MM.1S (cell line): ENCODE measurements at regions not wholly inside any gene's neighbourhood (a gene's known extent, or its start where the extent isn't known, plus 50 kb on each side); places are given as distances from the start of the nearest gene placed in this dataset.
"Not testable (repeated sequence)": the region's sequence is repeated elsewhere in the genome, so short reads cannot be mapped to it uniquely, and the experiment has no call there.

Source experiments
- DNase-seq: peaks from one replicate; pipeline ENCODE4 v3.0.0-alpha.2; 2015
- H2AFZ ChIP-seq: fragments of 300-600 bp; sonication (generic); 2 replicates; pipeline ENCODE4 v1.6.0; 2016; ENCODE audit warnings: antibody characterized with exemption, low read length
- H3F3A ChIP-seq: fragments of 300-600 bp; sonication (generic); 2 replicates; pipeline ENCODE4 v1.6.1; 2016; ENCODE audit warnings: mild to moderate bottlenecking, antibody characterized with exemption, low read length, moderate library complexity, mixed read lengths; ENCODE audit not compliant: insufficient read depth
- H3K27ac ChIP-seq: fragments of 300-600 bp; sonication (generic); 2 replicates; pipeline ENCODE4 v1.5.1; 2016; ENCODE audit warnings: mild to moderate bottlenecking, low read length
- H3K27me3 ChIP-seq: fragments of 300-600 bp; sonication (generic); replicated peaks from 2 replicates; pipeline ENCODE4 v1.6.0; 2016; ENCODE audit warnings: low read length; ENCODE audit not compliant: insufficient read depth
- H3K36me3 ChIP-seq: fragments of 300-600 bp; sonication (generic); replicated peaks from 2 replicates; pipeline ENCODE4 v1.6.1; 2016; ENCODE audit warnings: mild to moderate bottlenecking, low read length, mixed read lengths; ENCODE audit not compliant: insufficient read depth
- H3K4me1 ChIP-seq: fragments of 300-600 bp; sonication (generic); 2 replicates; pipeline ENCODE4 v1.6.1; 2016; ENCODE audit warnings: low read length, mixed read lengths
- H3K4me2 ChIP-seq: fragments of 300-600 bp; sonication (generic); 2 replicates; pipeline ENCODE4 v1.6.0; 2016; ENCODE audit warnings: low read depth, low read length
- H3K4me3 ChIP-seq: fragments of 300-600 bp; sonication (generic); 2 replicates; pipeline ENCODE4 v1.5.1; 2016; ENCODE audit warnings: low read length, mixed read lengths
- H3K79me2 ChIP-seq: fragments of 300-600 bp; sonication (generic); 2 replicates; pipeline ENCODE4 v1.6.1; 2016; ENCODE audit warnings: mixed run types, low read length, mixed read lengths
- H3K9ac ChIP-seq: fragments of 300-600 bp; sonication (generic); 2 replicates; pipeline ENCODE4 v1.6.1; 2016; ENCODE audit warnings: low read length, mixed read lengths
- H3K9me2 ChIP-seq: fragments of 300-600 bp; sonication (generic); replicated peaks from 2 replicates; pipeline ENCODE4 v1.6.1; 2016; ENCODE audit warnings: mild to moderate bottlenecking, low read length, mixed read lengths; ENCODE audit not compliant: insufficient read depth
- H3K9me3 ChIP-seq: fragments of 300-600 bp; sonication (generic); replicated peaks from 2 replicates; pipeline ENCODE4 v1.6.1; 2016; ENCODE audit warnings: mild to moderate bottlenecking, low read length, mixed read lengths; ENCODE audit not compliant: insufficient read depth
- H4K20me1 ChIP-seq: fragments of 300-600 bp; sonication (generic); 2 replicates; pipeline ENCODE4 v1.6.1; 2016; ENCODE audit warnings: mild to moderate bottlenecking, low read length, moderate library complexity, mixed read lengths; ENCODE audit not compliant: insufficient read depth
- CTCF ChIP-seq: fragments of 300-600 bp; sonication (generic); IDR thresholded peaks from 2 replicates; pipeline ENCODE4 v1.5.1; 2016; ENCODE audit warnings: antibody characterized with exemption, low read length, mixed read lengths
- EZH2 ChIP-seq: fragments of 300-600 bp; sonication (generic); optimal IDR thresholded peaks from 2 replicates; pipeline ENCODE3; 2017; ENCODE audit warnings: low read depth, mild to moderate bottlenecking, antibody characterized with exemption, low read length, mixed read lengths
- EZH2phosphoT487 ChIP-seq: fragments of 300-600 bp; sonication (generic); IDR thresholded peaks from 2 replicates; pipeline ENCODE4 v1.6.1; 2018; ENCODE audit warnings: antibody characterized with exemption, low read length

GRCh38 chr14:25349269-25349668 is 299.3 kb upstream of the STXBP6 start:
- DNase-seq = no peak
- Histone ChIP-seq H3K79me2 (no peaks in the 10 kb centered on the region), H3K27ac (no peak overlapping the region), H3F3A (no peaks in the 10 kb centered on the region), H4K20me1 (no peaks in the 10 kb centered on the region), H3K9ac (no peak overlapping the region), H3K9me3 (no peaks in the 10 kb centered on the region), H3K9me2 (no peaks in the 10 kb centered on the region), H3K4me3 (no peak overlapping the region), H2AFZ (no peak overlapping the region), H3K4me2 (no peak overlapping the region), H3K4me1 (no peaks in the 10 kb centered on the region), H3K27me3 (no peaks in the 10 kb centered on the region), H3K36me3 (no peaks in the 10 kb centered on the region)
- TF ChIP-seq CTCF (no peak), EZH2 (no peak), EZH2phosphoT487 (no peak)

- Histone ChIP-seq H3K4me3 (no peak overlapping the region), H3K9ac (no peak overlapping the region), H3K36me3 (no peaks in the 10 kb centered on the region), H3K27ac (no peak overlapping the region), H4K20me1 (no peaks in the 10 kb centered on the region), H3K9me2 (no peaks in the 10 kb centered on the region), H3K27me3 (no peaks in the 10 kb centered on the region), H3F3A (no peaks in the 10 kb centered on the region), H2AFZ (no peak overlapping the region), H3K9me3 (no peaks in the 10 kb centered on the region), H3K79me2 (no peaks in the 10 kb centered on the region), H3K4me1 (no peaks in the 10 kb centered on the region), H3K4me2 (no peak overlapping the region)
- DNase-seq = no peak
- no peak for TF ChIP-seq EZH2phosphoT487
- no peak for TF ChIP-seq EZH2
- TF ChIP-seq CTCF = no peak
These were observed 290.9 kb upstream of the STXBP6 start for GRCh38 chr14:25340882-25341281.

DNA sequence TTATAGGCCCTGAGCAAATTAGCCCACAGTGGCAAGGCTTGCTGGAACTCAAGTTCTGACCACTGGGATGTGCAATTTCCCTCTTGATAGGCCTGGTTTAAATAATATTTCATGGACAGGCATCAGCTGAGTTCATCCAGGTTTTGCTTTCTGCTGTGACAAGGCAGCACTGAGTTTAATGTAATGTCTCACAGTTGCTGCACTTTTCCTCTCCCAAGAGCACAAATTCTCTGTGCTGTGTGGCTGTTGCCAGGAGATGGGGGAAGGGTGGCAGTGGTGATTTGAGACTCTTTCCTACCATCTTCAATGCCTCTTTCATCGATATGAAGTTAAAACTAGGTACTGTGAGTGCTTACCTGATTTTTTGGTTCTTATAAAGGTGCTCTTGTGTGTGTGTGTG is 272.8 kb upstream of the STXBP6 start:
- Histone ChIP-seq H3K4me3 (no peak overlapping the region), H2AFZ (no peak overlapping the region), H4K20me1 (no peaks in the 10 kb centered on the region), H3F3A (no peaks in the 10 kb centered on the region), H3K27ac (no peak overlapping the region), H3K4me2 (no peak overlapping the region), H3K9me3 (no peaks in the 10 kb centered on the region), H3K79me2 (no peaks in the 10 kb centered on the region), H3K36me3 (no peaks in the 10 kb centered on the region), H3K9me2 (no peaks in the 10 kb centered on the region), H3K4me1 (no peaks in the 10 kb centered on the region), H3K9ac (no peak overlapping the region), H3K27me3 (no peaks in the 10 kb centered on the region)
- TF ChIP-seq EZH2 = no peak
- TF ChIP-seq CTCF = no peak
- TF ChIP-seq EZH2phosphoT487 = no peak
- DNase-seq = no peak

- H4K20me1 ChIP-seq, H3K9me2 ChIP-seq: not testable (repeated sequence)
These were observed 266.1 kb upstream of the STXBP6 start for GRCh38 chr14:25316007-25316406.

More at GRCh38 chr14:25316007-25316406, 266.1 kb upstream of the STXBP6 start:
- not testable (repeated sequence) for H3K9me3 ChIP-seq, H3K9ac ChIP-seq, H3K36me3 ChIP-seq, DNase-seq, H3K27me3 ChIP-seq, H3K4me3 ChIP-seq, H3K4me2 ChIP-seq, H3K79me2 ChIP-seq, H2AFZ ChIP-seq, H3K27ac ChIP-seq, H3K4me1 ChIP-seq, H3F3A ChIP-seq
